SJSA1 (cell line): ENCODE measurements at regions not wholly inside any gene's neighbourhood (a gene's known extent, or its start where the extent isn't known, plus 50 kb on each side); places are given as distances from the start of the nearest gene placed in this dataset.

Experiments used
- DNase-seq, 2 experiments: peaks; one replicate each; pipeline ENCODE4 v3.0.0-alpha.2; 2015 to 2020; ENCODE audit warnings: low spot score in 2 of 2, low read depth in 1 of 2
- H3K27ac ChIP-seq: fragments of 250-450 bp; sonication (Bioruptor Pico); 2 replicates; pipeline ENCODE4 v1.5.1; 2020; ENCODE audit warnings: mild to moderate bottlenecking, moderate library complexity
- H3K27me3 ChIP-seq: fragments of 250-450 bp; sonication (Bioruptor Pico); replicated peaks from 2 replicates; pipeline ENCODE4 v1.5.1; 2020; ENCODE audit warnings: mild to moderate bottlenecking, moderate library complexity
- H3K36me3 ChIP-seq: fragments of 250-450 bp; sonication (Bioruptor Pico); 2 replicates; pipeline ENCODE4 v1.5.1; 2020; ENCODE audit warnings: mild to moderate bottlenecking
- H3K4me1 ChIP-seq: fragments of 250-450 bp; sonication (Bioruptor Pico); replicated peaks from 2 replicates; pipeline ENCODE4 v1.6.1; 2021; ENCODE audit warnings: mild to moderate bottlenecking
- H3K4me3 ChIP-seq: fragments of 250-450 bp; sonication (Bioruptor Pico); 2 replicates; pipeline ENCODE4 v1.5.1; 2020; ENCODE audit warnings: mild to moderate bottlenecking
- H3K9me3 ChIP-seq: fragments of 250-450 bp; sonication (Bioruptor Pico); replicated peaks from 2 replicates; pipeline ENCODE4 v1.5.1; 2020; ENCODE audit warnings: mild to moderate bottlenecking

GRCh38 chr2:187274146-187274545 lies 173.9 kb downstream of the CALCRL start:
- no peaks in the 10 kb centered on the region for H3K36me3 ChIP-seq
- H3K27ac ChIP-seq, result no peak overlapping the region
- H3K27me3 ChIP-seq, result no peaks in the 10 kb centered on the region
- no peaks in the 10 kb centered on the region for H3K4me1 ChIP-seq
- no peaks in the 10 kb centered on the region for H3K9me3 ChIP-seq
- no peak for DNase-seq
- no peak overlapping the region for H3K4me3 ChIP-seq

GRCh38 chr2:187272255-187272654 lies 175.8 kb downstream of the CALCRL start:
- no peaks in the 10 kb centered on the region for H3K27me3 ChIP-seq
- DNase-seq, result no peak
- no peak overlapping the region for H3K4me3 ChIP-seq
- no peaks in the 10 kb centered on the region for H3K4me1 ChIP-seq
- no peaks in the 10 kb centered on the region for H3K9me3 ChIP-seq
- H3K27ac ChIP-seq, result no peak overlapping the region
- no peaks in the 10 kb centered on the region for H3K36me3 ChIP-seq

- H3K27me3 ChIP-seq, result no peaks in the 10 kb centered on the region
- no peak overlapping the region for H3K4me3 ChIP-seq
- DNase-seq, result no peak
- H3K36me3 ChIP-seq, result no peaks in the 10 kb centered on the region
- H3K9me3 ChIP-seq, result no peaks in the 10 kb centered on the region
- H3K4me1 ChIP-seq, result no peaks in the 10 kb centered on the region
- H3K27ac ChIP-seq, result no peak overlapping the region
Observed at GRCh38 chr2:187271825-187272224, 176.2 kb downstream of the CALCRL start.

GRCh38 chr2:187266645-187267044 lies 181.4 kb downstream of the CALCRL start:
- no peaks in the 10 kb centered on the region for H3K9me3 ChIP-seq
- no peak for DNase-seq
- H3K27me3 ChIP-seq, result peaks cover 5% of the 10 kb centered on the region; the same call in 1 of the 2 replicates
- no peak overlapping the region for H3K4me3 ChIP-seq
- H3K27ac ChIP-seq, result no peak overlapping the region
- no peaks in the 10 kb centered on the region for H3K4me1 ChIP-seq
- no peaks in the 10 kb centered on the region for H3K36me3 ChIP-seq

- H3K4me1 ChIP-seq, result no peaks in the 10 kb centered on the region
- no peak overlapping the region for H3K4me3 ChIP-seq
- H3K36me3 ChIP-seq, result no peaks in the 10 kb centered on the region
- H3K27me3 ChIP-seq, result peaks cover 5% of the 10 kb centered on the region; the same call in 1 of the 2 replicates
- no peak for DNase-seq
- no peaks in the 10 kb centered on the region for H3K9me3 ChIP-seq
- H3K27ac ChIP-seq, result no peak overlapping the region
Observed at GRCh38 chr2:187266147-187266546, 181.9 kb downstream of the CALCRL start.

- H3K27me3 ChIP-seq, result peaks cover 5% of the 10 kb centered on the region; the same call in 1 of the 2 replicates
- no peaks in the 10 kb centered on the region for H3K4me1 ChIP-seq
- H3K4me3 ChIP-seq, result no peak overlapping the region
- no peak overlapping the region for H3K27ac ChIP-seq
- H3K9me3 ChIP-seq, result no peaks in the 10 kb centered on the region
- DNase-seq, result no peak
- no peaks in the 10 kb centered on the region for H3K36me3 ChIP-seq
Observed at GRCh38 chr2:187264612-187265011, 183.4 kb downstream of the CALCRL start.

- peaks cover 5% of the 10 kb centered on the region; the same call in 1 of the 2 replicates for H3K27me3 ChIP-seq
- DNase-seq, result no peak
- no peak overlapping the region for H3K4me3 ChIP-seq
- no peaks in the 10 kb centered on the region for H3K4me1 ChIP-seq
- H3K27ac ChIP-seq, result no peak overlapping the region
- no peaks in the 10 kb centered on the region for H3K36me3 ChIP-seq
- H3K9me3 ChIP-seq, result no peaks in the 10 kb centered on the region
Observed at GRCh38 chr2:187263675-187264560, 184.1 kb downstream of the CALCRL start.

- Histone ChIP-seq H3K27ac (no peak overlapping the region), H3K4me1 (no peaks in the 10 kb centered on the region), H3K9me3 (no peaks in the 10 kb centered on the region), H3K4me3 (no peak overlapping the region), H3K36me3 (no peaks in the 10 kb centered on the region), H3K27me3 (peaks cover 5% of the 10 kb centered on the region; the same call in 1 of the 2 replicates)
- DNase-seq, result no peak
Observed at GRCh38 chr2:187261705-187262104, 186.3 kb downstream of the CALCRL start.

- no peaks in the 10 kb centered on the region for H3K36me3 ChIP-seq
- H3K4me3 ChIP-seq, result no peak overlapping the region
- no peak overlapping the region for H3K27ac ChIP-seq
- no peaks in the 10 kb centered on the region for H3K4me1 ChIP-seq
- no peaks in the 10 kb centered on the region for H3K9me3 ChIP-seq
- no peaks in the 10 kb centered on the region for H3K27me3 ChIP-seq
- no peak for DNase-seq
Observed at GRCh38 chr2:187252063-187252462, 196.0 kb downstream of the CALCRL start.

GRCh38 chr2:187250137-187250536 lies 197.9 kb downstream of the CALCRL start:
- Histone ChIP-seq H3K4me1 (no peaks in the 10 kb centered on the region), H3K27me3 (no peaks in the 10 kb centered on the region), H3K27ac (no peak overlapping the region), H3K36me3 (no peaks in the 10 kb centered on the region), H3K9me3 (no peaks in the 10 kb centered on the region), H3K4me3 (no peak overlapping the region)
- no peak for DNase-seq

GRCh38 chr2:187233811-187234210 lies 214.2 kb downstream of the CALCRL start:
- H3K27ac ChIP-seq, result no peak overlapping the region
- H3K36me3 ChIP-seq, result no peaks in the 10 kb centered on the region
- H3K4me1 ChIP-seq, result no peaks in the 10 kb centered on the region
- no peak overlapping the region for H3K4me3 ChIP-seq
- no peaks in the 10 kb centered on the region for H3K9me3 ChIP-seq
- no peaks in the 10 kb centered on the region for H3K27me3 ChIP-seq
- DNase-seq, result no peak

- H3K4me1 ChIP-seq, result no peaks in the 10 kb centered on the region
- no peaks in the 10 kb centered on the region for H3K9me3 ChIP-seq
- no peak overlapping the region for H3K27ac ChIP-seq
- DNase-seq, result no peak
- H3K27me3 ChIP-seq, result no peaks in the 10 kb centered on the region
- H3K4me3 ChIP-seq, result no peak overlapping the region
- no peaks in the 10 kb centered on the region for H3K36me3 ChIP-seq
Observed at GRCh38 chr2:187232749-187233148, 215.3 kb downstream of the CALCRL start.

- no peaks in the 10 kb centered on the region for H3K27me3 ChIP-seq
- no peaks in the 10 kb centered on the region for H3K4me1 ChIP-seq
- no peak overlapping the region for H3K27ac ChIP-seq
- no peak overlapping the region for H3K4me3 ChIP-seq
- H3K36me3 ChIP-seq, result no peaks in the 10 kb centered on the region
- no peaks in the 10 kb centered on the region for H3K9me3 ChIP-seq
- no peak for DNase-seq
Observed at GRCh38 chr2:187230088-187230487, 218.0 kb downstream of the CALCRL start.

GRCh38 chr2:187228986-187229385 lies 219.1 kb downstream of the CALCRL start:
- no peak overlapping the region for H3K4me3 ChIP-seq
- H3K27ac ChIP-seq, result no peak overlapping the region
- H3K9me3 ChIP-seq, result no peaks in the 10 kb centered on the region
- H3K4me1 ChIP-seq, result no peaks in the 10 kb centered on the region
- no peak for DNase-seq
- H3K36me3 ChIP-seq, result no peaks in the 10 kb centered on the region
- H3K27me3 ChIP-seq, result no peaks in the 10 kb centered on the region
